ENCODE measurements at regions not wholly inside any gene's neighbourhood (a gene's known extent, or its start where the extent isn't known, plus 50 kb on each side); places are given as distances from the start of the nearest gene placed in this dataset.

- TF ChIP-seq CHD7 (IDR thresholded peaks at IDR 0.05; ENCODE audit: insufficient replicate concordance, low read length), result no peak
- no peak for TF ChIP-seq KDM5A (IDR thresholded peaks at IDR 0.05; ENCODE audit: low read length)
- TF ChIP-seq SP1 (IDR thresholded peaks at IDR 0.05; ENCODE audit: low read depth, low read length), result no peak
- TF ChIP-seq CBX8 (IDR thresholded peaks at IDR 0.05; ENCODE audit: borderline replicate concordance, low read depth, low read length), result no peak
- TF ChIP-seq YY1 (IDR thresholded peaks at IDR 0.05; ENCODE audit: low read depth, low read length), result no peak
- TF ChIP-seq CHD2 (IDR thresholded peaks at IDR 0.05; ENCODE audit: low read length), result no peak
- TF ChIP-seq CBX5 (IDR thresholded peaks at IDR 0.05; ENCODE audit: low read depth, low read length), result no peak
- TF ChIP-seq JUND (IDR thresholded peaks at IDR 0.05; ENCODE audit: low read length), result no peak
- no peak for TF ChIP-seq KDM4A (IDR thresholded peaks at IDR 0.05; ENCODE audit: low read depth, low read length, severe bottlenecking)
Observed at GRCh38 chr2:56831780-56832179, 648.0 kb downstream of the CCDC85A start (continued).

Data from H1 (cell line).